OCI-LY1 (cell line): ENCODE measurements at regions not wholly inside any gene's neighbourhood (a gene's known extent, or its start where the extent isn't known, plus 50 kb on each side); places are given as distances from the start of the nearest gene placed in this dataset.
"Not testable (repeated sequence)": the region's sequence is repeated elsewhere in the genome, so short reads cannot be mapped to it uniquely, and the experiment has no call there.

Source experiments
- CTCF ChIP-seq: fragments of 200-600 bp; sonication (generic), shearing (Covaris generic); IDR thresholded peaks from 2 replicates; pipeline ENCODE4 v1.5.1; 2017; ENCODE audit warnings: mild to moderate bottlenecking, antibody characterized with exemption, low read length, moderate library complexity, mixed read lengths
- EZH2 ChIP-seq: fragments of 200-600 bp; sonication (generic), shearing (Covaris generic); IDR thresholded peaks from 2 replicates; pipeline ENCODE4 v1.8.0; 2017; ENCODE audit warnings: borderline replicate concordance, mixed run types, mild to moderate bottlenecking, antibody characterized with exemption, low read length, moderate library complexity, mixed read lengths

- not testable (repeated sequence) for TF ChIP-seq CTCF, EZH2
Measured at GRCh38 chr1:219320563-219320962, 146.9 kb downstream of the LYPLAL1 start.
